ENCODE measurements at regions not wholly inside any gene's neighbourhood (a gene's known extent, or its start where the extent isn't known, plus 50 kb on each side); places are given as distances from the start of the nearest gene placed in this dataset.

DNA sequence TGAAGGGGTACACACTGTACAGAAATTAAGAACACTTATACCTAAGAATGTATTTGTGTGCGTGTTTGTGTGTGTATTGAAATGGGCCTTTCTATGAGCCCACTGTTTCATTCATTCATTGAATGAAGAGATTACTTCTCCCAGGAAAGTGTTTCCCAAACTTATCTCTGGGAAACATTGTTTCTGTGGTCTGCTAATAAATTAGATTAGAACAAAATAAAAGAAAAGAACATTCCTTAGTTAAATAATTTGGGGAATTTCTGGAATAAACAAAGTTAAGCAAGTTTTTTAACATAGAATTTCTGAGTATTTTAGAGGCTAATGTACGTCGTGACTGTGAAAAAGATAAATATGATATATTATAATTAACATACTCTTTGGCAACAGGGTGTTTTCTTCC lies 402.4 kb upstream of the CDH11 start:
- FAIRE-seq, result no peak

- FAIRE-seq, result no peak
Measured at GRCh38 chr16:65523283-65523944, 401.6 kb upstream of the CDH11 start.

DNA sequence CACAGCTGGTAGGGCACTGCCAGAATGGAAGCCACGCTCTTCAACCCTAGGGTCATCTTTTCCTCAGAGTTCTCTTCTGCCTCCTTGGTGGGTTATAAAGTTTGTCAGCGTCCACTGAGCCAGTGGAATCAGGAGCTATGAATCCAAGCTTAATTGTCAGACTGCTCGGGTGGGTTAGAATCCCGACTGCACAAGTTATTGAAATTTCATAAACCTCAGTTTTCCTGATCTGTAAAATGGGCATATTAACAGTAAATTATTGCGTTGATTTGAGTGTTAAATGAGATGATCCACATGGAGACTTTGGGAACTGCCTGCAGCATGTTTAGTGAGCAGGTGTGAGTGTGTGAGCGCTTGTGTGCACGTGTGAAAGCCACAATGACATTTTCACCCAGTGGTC lies 400.5 kb upstream of the CDH11 start:
- no peak for FAIRE-seq

GRCh38 chr16:65521633-65522328 lies 399.9 kb upstream of the CDH11 start:
- FAIRE-seq, result no peak

GRCh38 chr16:65519402-65519801 lies 397.5 kb upstream of the CDH11 start:
- no peak for FAIRE-seq

- no peak for FAIRE-seq
Measured at GRCh38 chr16:65515193-65515592, 393.3 kb upstream of the CDH11 start.

- no peak for FAIRE-seq
Measured at GRCh38 chr16:65510850-65511249, 389.0 kb upstream of the CDH11 start.

DNA sequence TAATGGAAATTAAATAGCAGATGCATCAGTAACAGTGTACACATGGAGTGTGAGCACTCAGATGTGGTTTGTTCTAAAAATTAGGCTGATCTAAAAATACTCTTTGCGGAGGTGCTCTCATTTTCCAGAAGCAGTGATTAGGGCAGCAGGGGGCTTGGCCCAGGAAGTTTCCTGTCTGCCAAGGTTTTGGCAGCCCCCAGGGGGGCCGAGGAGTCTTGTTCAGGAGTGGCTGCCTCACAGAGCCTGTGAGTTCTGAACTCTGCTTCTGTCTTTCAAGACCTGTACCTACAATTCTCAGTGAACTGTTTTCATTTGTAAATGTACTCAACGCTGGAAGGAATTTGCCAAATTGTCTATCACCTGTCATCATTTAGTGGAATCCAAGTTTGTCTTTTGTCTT lies 388.4 kb upstream of the CDH11 start:
- no peak for FAIRE-seq

DNA sequence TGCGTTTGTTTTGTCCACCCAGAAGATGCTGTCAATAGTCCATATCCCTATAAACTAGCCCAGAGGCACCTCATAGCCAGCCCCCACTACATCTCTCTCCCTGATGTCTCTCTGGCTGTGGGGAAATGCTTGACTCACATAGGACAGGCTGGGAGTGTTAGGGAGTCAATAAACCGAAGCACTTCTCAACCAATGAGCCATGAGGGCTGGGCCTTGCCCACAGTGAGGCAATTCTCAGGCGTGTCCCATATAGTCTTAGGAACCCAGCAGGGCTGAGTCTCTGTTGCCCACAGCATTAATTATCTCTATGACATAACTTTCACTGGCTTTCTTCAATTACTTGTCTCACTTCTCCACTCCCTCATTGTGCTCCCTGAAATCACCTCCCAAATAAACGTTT lies 387.3 kb upstream of the CDH11 start:
- FAIRE-seq, result no peak

DNA sequence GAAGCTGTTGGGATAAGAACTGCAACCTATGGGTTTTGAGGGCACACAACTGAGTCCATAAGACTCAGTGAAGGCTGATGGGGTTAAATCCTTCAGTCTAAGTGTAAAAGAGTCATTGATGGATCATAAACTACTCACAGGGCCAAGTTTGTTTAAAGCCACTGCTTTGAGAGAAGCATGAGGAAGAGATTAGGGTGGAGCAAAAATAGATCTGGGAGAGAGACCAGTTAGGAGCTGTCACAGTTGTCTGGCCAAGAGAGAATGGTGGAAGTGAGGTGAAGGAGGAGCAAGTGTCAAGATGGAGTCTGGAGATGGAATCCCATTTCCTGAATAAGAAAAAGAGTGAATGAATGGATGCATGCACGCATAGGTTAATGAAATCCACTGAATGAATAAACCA lies 379.1 kb upstream of the CDH11 start:
- no peak for FAIRE-seq

DNA sequence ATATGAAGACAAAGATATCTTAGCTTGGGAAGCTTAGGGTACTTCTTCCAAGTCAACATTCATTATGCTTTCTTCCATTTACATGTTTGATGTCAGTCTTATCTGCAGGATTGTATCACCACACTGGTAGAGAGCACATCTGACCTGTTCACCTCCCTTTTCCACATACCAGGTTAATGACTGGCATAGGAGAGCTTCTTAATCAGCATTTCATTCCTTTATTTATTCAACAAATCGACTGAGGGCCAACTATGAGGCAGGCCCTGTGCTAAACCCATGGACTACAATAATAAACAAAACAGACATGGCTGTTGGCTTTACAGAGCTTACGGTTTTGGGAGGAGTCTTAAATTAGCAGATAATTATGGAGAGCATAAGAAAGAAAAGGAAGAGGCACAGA lies 378.1 kb upstream of the CDH11 start:
- no peak for FAIRE-seq

DNA sequence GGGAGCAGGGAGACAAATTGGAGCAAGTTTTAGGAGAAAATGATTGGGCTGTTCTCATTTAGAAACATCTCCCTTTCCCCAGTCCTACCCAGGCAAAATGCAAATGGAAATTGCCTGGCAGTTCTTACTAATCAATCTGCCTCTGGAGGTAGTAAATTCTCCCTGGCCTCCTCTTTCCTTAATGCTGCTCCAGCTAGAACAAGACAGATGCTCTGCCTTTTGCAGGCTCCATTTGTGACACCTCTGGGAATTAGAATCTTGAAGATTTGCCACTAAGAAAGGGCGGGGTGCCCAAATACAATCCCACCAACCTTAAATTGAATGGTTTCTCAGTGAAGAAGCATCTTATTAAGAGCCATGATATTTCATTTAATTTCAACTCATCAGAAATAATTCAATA lies 377.7 kb upstream of the CDH11 start:
- no peak for FAIRE-seq

DNA sequence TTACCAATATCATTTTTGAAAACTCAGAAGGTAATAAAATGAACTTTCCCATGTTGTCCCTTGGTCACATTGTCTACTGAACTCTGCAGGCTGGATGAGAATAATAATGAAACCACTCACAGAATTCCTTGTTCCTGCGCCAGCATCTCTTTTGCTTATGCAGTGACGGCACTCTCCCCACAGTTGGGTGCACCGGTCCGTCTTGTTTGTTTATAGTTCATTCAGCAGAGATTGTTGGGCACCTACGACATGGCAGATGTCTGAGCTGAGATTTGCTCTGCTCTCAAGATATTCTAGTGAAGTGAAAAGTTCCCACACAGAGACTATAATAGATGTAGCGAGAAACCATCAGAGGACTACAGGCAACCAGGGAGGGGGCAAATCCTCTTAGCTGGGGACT lies 375.7 kb upstream of the CDH11 start:
- FAIRE-seq, result no peak

DNA sequence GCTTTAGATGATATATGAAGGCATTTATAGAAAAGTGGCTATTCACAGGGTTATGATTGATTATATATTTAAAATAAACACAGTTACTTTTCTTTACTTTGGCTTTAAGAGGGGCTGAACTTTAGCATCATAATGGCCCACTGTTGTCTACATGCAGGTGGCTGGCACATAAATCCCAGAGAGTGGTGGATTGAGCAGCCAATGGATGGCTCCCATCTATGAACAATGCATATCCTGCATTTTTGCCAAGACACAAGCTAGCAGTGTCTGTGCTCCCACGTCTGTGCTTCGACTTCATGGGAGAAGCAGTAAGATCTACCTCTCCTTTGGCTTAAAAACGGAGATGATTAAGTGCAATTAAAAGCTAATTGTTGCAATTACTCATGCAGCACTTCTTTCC lies 373.2 kb upstream of the CDH11 start:
- FAIRE-seq, result no peak

DNA sequence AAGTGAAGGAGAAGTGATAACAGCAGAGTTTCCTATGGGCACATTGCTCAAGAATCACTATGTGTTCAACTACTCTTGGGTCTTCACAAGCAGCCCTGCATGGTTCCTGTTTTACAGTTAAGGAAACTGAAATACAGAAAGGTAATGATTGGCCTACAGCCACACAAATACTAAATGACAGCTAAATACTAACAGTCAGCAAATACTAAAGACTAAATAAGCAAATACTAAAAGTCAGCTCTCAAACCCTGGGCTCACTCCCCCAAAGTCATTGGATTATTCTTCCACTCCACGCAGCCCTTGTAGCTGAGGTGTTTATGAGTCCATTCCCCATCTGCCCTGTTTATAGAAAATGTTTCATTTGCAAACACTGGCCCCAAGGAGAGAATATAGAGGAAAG lies 372.7 kb upstream of the CDH11 start:
- no peak for FAIRE-seq

- FAIRE-seq, result no peak
Measured at GRCh38 chr16:65494080-65494479, 372.2 kb upstream of the CDH11 start.

DNA sequence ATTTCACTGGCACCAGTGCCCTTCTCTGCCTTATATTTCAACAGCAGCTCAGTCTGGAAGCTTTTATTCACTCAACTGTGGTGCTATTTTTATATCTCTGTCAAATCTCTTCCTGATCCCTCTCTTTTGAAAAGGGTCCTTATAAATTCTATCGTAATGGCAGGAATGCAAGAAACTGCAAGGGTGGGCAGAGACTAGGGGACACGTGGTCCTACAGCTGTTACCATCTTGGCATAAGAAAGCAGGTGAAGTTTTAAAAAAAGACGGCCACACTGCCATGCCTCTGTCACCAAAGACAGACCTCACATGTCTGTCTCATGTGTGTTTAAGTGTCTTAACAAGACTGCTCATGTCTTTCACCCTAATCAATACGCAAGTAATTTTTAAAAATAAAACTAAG lies 368.4 kb upstream of the CDH11 start:
- no peak for FAIRE-seq

- no peak for FAIRE-seq
Measured at GRCh38 chr16:65489531-65490023, 367.7 kb upstream of the CDH11 start.

DNA sequence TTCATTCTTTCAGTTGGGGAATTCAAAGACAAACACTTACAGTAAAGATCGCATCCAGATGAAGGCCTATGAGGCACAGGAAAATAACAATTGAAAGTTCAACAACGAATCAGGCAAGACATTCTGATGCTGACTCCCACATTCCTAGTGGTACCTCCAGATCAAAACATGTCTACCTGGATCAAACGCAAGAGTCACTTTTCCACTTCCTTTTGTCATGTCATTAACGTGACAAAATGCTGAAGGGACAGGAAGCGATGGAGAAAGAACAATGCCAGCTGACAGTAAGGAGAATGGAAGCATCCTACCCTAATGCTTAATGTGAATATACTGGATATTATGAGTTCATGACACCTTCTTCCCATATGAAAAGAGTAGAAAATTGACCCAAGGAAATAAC lies 365.4 kb upstream of the CDH11 start:
- no peak for FAIRE-seq

DNA sequence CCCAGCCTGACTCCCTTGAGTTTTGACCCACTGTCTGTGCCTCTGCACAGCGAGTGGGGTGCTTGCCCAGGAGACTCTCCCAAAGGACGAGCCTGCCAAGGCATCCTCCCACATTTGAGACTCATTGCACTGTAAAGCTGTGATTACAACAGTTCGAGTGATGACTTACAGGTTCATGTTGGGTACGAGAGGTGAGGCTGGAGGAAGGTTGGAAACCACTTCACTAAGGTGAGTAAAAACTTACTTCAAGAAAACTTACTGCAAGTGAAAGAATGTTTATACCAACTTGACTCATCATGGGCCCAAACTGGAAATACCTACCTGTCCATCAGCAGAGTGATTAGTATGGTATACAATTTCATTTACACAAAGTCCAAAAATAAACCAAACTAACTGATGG lies 360.1 kb upstream of the CDH11 start:
- no peak for FAIRE-seq

- FAIRE-seq, result no peak
Measured at GRCh38 chr16:65480281-65481091, 358.6 kb upstream of the CDH11 start.

DNA sequence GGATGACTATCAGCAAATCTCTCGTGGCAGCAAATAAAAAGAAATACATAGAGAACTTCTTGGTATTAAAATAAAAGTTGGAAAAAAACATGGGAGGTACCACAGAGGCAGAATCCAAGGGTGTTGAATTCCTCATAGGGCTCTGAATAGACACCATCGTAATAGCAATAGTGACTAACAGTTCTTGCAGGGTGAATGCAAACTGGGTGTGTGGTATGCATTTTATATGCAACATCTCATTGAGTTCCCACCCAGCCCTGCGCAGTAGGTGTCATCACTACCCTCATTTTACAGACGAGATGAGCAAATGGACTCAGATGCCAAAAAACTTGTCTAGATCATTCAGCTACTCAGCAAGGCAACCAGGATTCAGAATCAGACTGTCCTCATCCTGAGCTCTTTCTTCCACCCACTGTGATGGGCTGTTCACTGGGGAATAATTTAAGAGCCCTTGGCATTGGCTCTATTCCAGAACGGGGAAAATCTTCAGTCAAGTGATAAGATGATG lies 354.6 kb upstream of the CDH11 start:
- no peak for FAIRE-seq

DNA sequence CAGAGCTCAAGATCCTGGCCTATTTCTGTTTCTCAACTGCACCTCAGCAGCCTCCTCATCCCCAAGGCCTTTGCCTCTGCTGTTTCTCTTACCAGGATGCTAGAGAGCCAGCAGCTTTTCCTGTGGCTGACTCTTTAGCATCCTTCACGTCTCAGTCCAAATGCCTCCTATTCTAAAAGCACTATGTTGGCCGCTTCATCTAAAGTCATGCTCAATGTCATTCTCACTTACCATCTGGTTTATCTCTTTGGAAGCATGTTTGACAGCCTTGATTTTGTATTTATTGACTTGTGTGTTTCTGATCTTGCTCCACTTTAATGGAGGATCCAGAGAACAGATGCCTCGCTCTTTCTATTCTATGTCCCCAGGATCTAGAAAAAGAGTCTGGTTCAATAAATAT lies 351.8 kb upstream of the CDH11 start:
- FAIRE-seq, result no peak

DNA sequence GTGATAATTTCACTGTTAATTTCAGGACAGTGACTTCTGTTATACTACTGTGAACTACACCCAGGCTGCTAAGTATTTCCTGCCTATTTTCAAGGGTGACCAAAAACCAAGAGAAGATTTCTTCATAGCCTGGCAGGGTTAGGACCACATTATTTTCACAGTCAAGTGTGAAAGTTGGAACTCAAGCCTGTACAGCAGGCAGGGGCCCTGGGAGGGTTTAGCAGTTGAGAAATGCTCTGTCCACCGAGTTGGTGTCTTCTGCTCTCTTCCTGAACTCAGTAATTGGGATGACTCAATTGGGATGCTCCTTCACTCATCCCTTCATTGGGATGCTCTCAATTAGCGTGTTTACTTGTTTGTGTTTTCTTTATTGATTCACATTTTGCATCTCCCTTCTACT lies 347.3 kb upstream of the CDH11 start:
- FAIRE-seq, result no peak

Measured in G401.6 (cell line).